ENCODE measurements at regions not wholly inside any gene's neighbourhood (a gene's known extent, or its start where the extent isn't known, plus 50 kb on each side); places are given as distances from the start of the nearest gene placed in this dataset.

GRCh38 chr15:91635080-91635479, 218.4 kb upstream of the SLCO3A1 start:
- no peak for TF ChIP-seq POLR2AphosphoS5 (IDR thresholded peaks at IDR 0.05; ENCODE audit: insufficient read depth in 1 of 2, low read depth in 1 of 2)
- no peak for TF ChIP-seq POLR2A (IDR thresholded peaks at IDR 0.05)
- TF ChIP-seq CTCF (IDR thresholded peaks at IDR 0.05): no peak
- intact Hi-C loops (cut with DNase I): no loop called here
- Histone ChIP-seq H3K27ac (no peak overlapping the region), H3K4me1 (no peaks in the 10 kb centered on the region), H3K4me3 (no peak overlapping the region), H3K9me3 (no peaks in the 10 kb centered on the region), H3K27me3 (no peaks in the 10 kb centered on the region), H3K36me3 (no peaks in the 10 kb centered on the region)
- no peak for DNase-seq (ENCODE audit: extremely low spot score in 2 of 2)

GRCh38 chr15:91635641-91636040, 217.9 kb upstream of the SLCO3A1 start:
- no peaks in the 10 kb centered on the region for H3K27me3 ChIP-seq
- TF ChIP-seq POLR2AphosphoS5 (IDR thresholded peaks at IDR 0.05; ENCODE audit: insufficient read depth in 1 of 2, low read depth in 1 of 2) (no peak), CTCF (IDR thresholded peaks at IDR 0.05) (no peak), POLR2A (IDR thresholded peaks at IDR 0.05) (no peak)
- H3K4me1 ChIP-seq: no peaks in the 10 kb centered on the region
- intact Hi-C loops (cut with DNase I): no loop called here
- H3K4me3 ChIP-seq: no peak overlapping the region
- H3K27ac ChIP-seq: no peak overlapping the region
- no peaks in the 10 kb centered on the region for H3K36me3 ChIP-seq
- DNase-seq (ENCODE audit: extremely low spot score in 2 of 2): no peak
- no peaks in the 10 kb centered on the region for H3K9me3 ChIP-seq

DNA sequence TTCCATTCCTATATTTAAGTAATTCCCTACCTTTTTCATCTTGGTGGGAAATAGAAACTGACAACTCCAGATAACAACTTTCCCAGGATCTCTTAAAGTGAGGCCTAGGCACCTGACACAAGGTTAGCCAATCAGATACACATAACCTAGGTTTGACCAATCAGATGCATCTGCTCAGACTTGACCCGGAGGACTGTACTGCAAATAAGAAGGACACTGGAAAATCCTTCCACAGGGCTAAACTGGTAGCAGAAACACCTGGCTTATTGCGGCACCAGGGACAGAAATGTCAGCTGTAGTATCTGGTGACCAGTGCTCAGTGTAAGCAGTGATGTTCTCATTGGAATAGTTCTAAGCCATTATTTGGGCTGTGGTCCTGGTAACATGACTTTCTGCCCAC, 204.5 kb upstream of the SLCO3A1 start:
- intact Hi-C loops (cut with DNase I): no loop called here
- no peak overlapping the region for H3K4me3 ChIP-seq
- DNase-seq (ENCODE audit: extremely low spot score in 2 of 2): no peak

GRCh38 chr15:91649831-91650321, 203.6 kb upstream of the SLCO3A1 start:
- TF ChIP-seq POLR2AphosphoS5 (IDR thresholded peaks at IDR 0.05; ENCODE audit: insufficient read depth in 1 of 2, low read depth in 1 of 2) (no peak), POLR2A (IDR thresholded peaks at IDR 0.05) (no peak), CTCF (IDR thresholded peaks at IDR 0.05) (no peak)
- Histone ChIP-seq H3K4me3 (no peak overlapping the region), H3K4me1 (no peaks in the 10 kb centered on the region), H3K27me3 (no peaks in the 10 kb centered on the region), H3K27ac (no peak overlapping the region), H3K36me3 (no peaks in the 10 kb centered on the region), H3K9me3 (no peaks in the 10 kb centered on the region)
- intact Hi-C loops (cut with DNase I): no loop called here
- DNase-seq (ENCODE audit: extremely low spot score in 2 of 2): no peak

More for the DNA sequence above, 204.5 kb upstream of the SLCO3A1 start:
- H3K36me3 ChIP-seq: no peaks in the 10 kb centered on the region
- TF ChIP-seq CTCF (IDR thresholded peaks at IDR 0.05) (no peak), POLR2AphosphoS5 (IDR thresholded peaks at IDR 0.05; ENCODE audit: insufficient read depth in 1 of 2, low read depth in 1 of 2) (no peak), POLR2A (IDR thresholded peaks at IDR 0.05) (no peak)
- no peaks in the 10 kb centered on the region for H3K4me1 ChIP-seq
- H3K27me3 ChIP-seq: no peaks in the 10 kb centered on the region
- no peaks in the 10 kb centered on the region for H3K9me3 ChIP-seq
- H3K27ac ChIP-seq: no peak overlapping the region

DNA sequence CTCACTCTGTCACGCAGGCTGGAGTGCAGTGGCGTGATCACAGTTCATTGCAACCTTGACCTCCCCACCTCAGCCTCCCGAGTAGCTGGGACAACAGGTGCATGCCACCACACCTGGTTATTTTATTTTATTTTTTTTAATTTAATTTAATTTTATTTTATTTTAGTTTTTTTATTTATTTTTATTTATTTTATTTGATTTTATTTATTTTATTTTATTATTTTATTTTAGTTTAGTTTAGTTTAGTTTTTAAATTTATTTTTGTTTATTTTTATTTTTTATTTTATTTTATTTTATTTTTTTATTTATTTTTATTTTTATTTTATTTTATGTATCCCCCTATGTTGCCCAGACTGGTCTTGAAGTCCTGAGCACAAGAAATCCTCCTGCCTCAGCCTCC, 202.3 kb upstream of the SLCO3A1 start:
- Histone ChIP-seq H3K27ac (no peak overlapping the region), H3K27me3 (no peaks in the 10 kb centered on the region), H3K4me1 (no peaks in the 10 kb centered on the region), H3K9me3 (no peaks in the 10 kb centered on the region), H3K4me3 (no peak overlapping the region), H3K36me3 (no peaks in the 10 kb centered on the region)
- TF ChIP-seq POLR2AphosphoS5 (IDR thresholded peaks at IDR 0.05; ENCODE audit: insufficient read depth in 1 of 2, low read depth in 1 of 2) (no peak), CTCF (IDR thresholded peaks at IDR 0.05) (no peak), POLR2A (IDR thresholded peaks at IDR 0.05) (no peak)
- intact Hi-C loops (cut with DNase I): no loop called here
- DNase-seq (ENCODE audit: extremely low spot score in 2 of 2): no peak
